ENCODE measurements at regions not wholly inside any gene's neighbourhood (a gene's known extent, or its start where the extent isn't known, plus 50 kb on each side); places are given as distances from the start of the nearest gene placed in this dataset.

GRCh38 chr2:210792000-210792399 is 235.6 kb downstream of the CPS1 start:
- TF ChIP-seq EZH2 (IDR thresholded peaks at IDR 0.05; ENCODE audit: low read length, missing control alignments) (no peak), CTCF (conservative IDR thresholded peaks at IDR 0.05 in 1 of 2, IDR thresholded peaks at IDR 0.05 in 1 of 2; ENCODE audit: low read depth in 1 of 2, low read length in 2 of 2) (no peak)
